ENCODE measurements at regions not wholly inside any gene's neighbourhood (a gene's known extent, or its start where the extent isn't known, plus 50 kb on each side); places are given as distances from the start of the nearest gene placed in this dataset.

GRCh38 chr17:62191390-62192361, 126.6 kb upstream of the MED13 start:
- no peak for TF ChIP-seq CTCF (IDR thresholded peaks at IDR 0.05)
- no peak for TF ChIP-seq POLR2A (IDR thresholded peaks at IDR 0.05)
- no peak for TF ChIP-seq POLR2AphosphoS5 (IDR thresholded peaks at IDR 0.05)
- no peak for TF ChIP-seq EP300 (IDR thresholded peaks at IDR 0.05)

Measured in gastroesophageal sphincter (tissue), 3 donors.